HL-60 (cell line): ENCODE measurements at regions not wholly inside any gene's neighbourhood (a gene's known extent, or its start where the extent isn't known, plus 50 kb on each side); places are given as distances from the start of the nearest gene placed in this dataset.

Experiments used
- DNase-seq, 2 experiments: peaks; one replicate each; pipeline ENCODE4 v3.0.0-alpha.2; 2010 to 2020; ENCODE audit warnings: low read depth in 1 of 2, low spot score in 1 of 2
- H3K27ac ChIP-seq: fragments of 250-450 bp; sonication (Bioruptor Pico); replicated peaks from 2 replicates; pipeline ENCODE4 v1.5.1; 2020; ENCODE audit warnings: mild to moderate bottlenecking, moderate library complexity
- H3K27me3 ChIP-seq: fragments of 250-450 bp; sonication (Bioruptor Pico); 2 replicates; pipeline ENCODE4 v1.5.1; 2021; ENCODE audit warnings: mild to moderate bottlenecking, moderate library complexity; ENCODE audit not compliant: insufficient read depth, poor library complexity, severe bottlenecking
- H3K4me3 ChIP-seq: replicated peaks from 2 replicates; pipeline ENCODE4 v1.5.1; 2011; ENCODE audit warnings: mild to moderate bottlenecking, control low read depth, low read length; ENCODE audit not compliant: insufficient read depth
- CTCF ChIP-seq: IDR thresholded peaks from one replicate; pipeline ENCODE4 v1.5.1; 2011; ENCODE audit warnings: low read length, control low read depth, inconsistent platforms; ENCODE audit not compliant: insufficient read depth
- GABPA ChIP-seq: IDR thresholded peaks from 2 replicates; pipeline ENCODE4 v1.6.1; 2012; ENCODE audit warnings: low read depth
- POLR2AphosphoS5 ChIP-seq: IDR thresholded peaks from 2 replicates; pipeline ENCODE4 v1.6.1; 2012; ENCODE audit warnings: low read depth
- SPI1 ChIP-seq: IDR thresholded peaks from 2 replicates; pipeline ENCODE4 v1.6.1; 2012; ENCODE audit warnings: low read depth, mild to moderate bottlenecking, borderline replicate concordance
- TF ChIP-seq, protein P1 (sequence below): IDR thresholded peaks from 2 replicates; pipeline ENCODE4 v1.6.1; 2012; ENCODE audit warnings: low read depth; ENCODE audit not compliant: insufficient replicate concordance

GRCh38 chr22:34997633-34998299 is 68.2 kb upstream of the ISX start:
- DNase-seq: no peak
- no peak overlapping the region for H3K4me3 ChIP-seq
- TF ChIP-seq GABPA: no peak
- TF ChIP-seq, protein P1, sequence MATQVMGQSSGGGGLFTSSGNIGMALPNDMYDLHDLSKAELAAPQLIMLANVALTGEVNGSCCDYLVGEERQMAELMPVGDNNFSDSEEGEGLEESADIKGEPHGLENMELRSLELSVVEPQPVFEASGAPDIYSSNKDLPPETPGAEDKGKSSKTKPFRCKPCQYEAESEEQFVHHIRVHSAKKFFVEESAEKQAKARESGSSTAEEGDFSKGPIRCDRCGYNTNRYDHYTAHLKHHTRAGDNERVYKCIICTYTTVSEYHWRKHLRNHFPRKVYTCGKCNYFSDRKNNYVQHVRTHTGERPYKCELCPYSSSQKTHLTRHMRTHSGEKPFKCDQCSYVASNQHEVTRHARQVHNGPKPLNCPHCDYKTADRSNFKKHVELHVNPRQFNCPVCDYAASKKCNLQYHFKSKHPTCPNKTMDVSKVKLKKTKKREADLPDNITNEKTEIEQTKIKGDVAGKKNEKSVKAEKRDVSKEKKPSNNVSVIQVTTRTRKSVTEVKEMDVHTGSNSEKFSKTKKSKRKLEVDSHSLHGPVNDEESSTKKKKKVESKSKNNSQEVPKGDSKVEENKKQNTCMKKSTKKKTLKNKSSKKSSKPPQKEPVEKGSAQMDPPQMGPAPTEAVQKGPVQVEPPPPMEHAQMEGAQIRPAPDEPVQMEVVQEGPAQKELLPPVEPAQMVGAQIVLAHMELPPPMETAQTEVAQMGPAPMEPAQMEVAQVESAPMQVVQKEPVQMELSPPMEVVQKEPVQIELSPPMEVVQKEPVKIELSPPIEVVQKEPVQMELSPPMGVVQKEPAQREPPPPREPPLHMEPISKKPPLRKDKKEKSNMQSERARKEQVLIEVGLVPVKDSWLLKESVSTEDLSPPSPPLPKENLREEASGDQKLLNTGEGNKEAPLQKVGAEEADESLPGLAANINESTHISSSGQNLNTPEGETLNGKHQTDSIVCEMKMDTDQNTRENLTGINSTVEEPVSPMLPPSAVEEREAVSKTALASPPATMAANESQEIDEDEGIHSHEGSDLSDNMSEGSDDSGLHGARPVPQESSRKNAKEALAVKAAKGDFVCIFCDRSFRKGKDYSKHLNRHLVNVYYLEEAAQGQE: no peak
- TF ChIP-seq POLR2AphosphoS5: no peak
- TF ChIP-seq CTCF: no peak
- TF ChIP-seq SPI1: no peak
- no peaks in the 10 kb centered on the region for H3K27me3 ChIP-seq
- H3K27ac ChIP-seq: no peak overlapping the region

- H3K27me3 ChIP-seq: no peaks in the 10 kb centered on the region
- no peak overlapping the region for H3K4me3 ChIP-seq
- TF ChIP-seq, protein P1: no peak
- no peak for TF ChIP-seq CTCF
- no peak for TF ChIP-seq SPI1
- no peak for TF ChIP-seq GABPA
- no peak for TF ChIP-seq POLR2AphosphoS5
- no peak for DNase-seq
- H3K27ac ChIP-seq: no peak overlapping the region
Measured at GRCh38 chr22:34998921-34999320, 67.0 kb upstream of the ISX start.

DNA sequence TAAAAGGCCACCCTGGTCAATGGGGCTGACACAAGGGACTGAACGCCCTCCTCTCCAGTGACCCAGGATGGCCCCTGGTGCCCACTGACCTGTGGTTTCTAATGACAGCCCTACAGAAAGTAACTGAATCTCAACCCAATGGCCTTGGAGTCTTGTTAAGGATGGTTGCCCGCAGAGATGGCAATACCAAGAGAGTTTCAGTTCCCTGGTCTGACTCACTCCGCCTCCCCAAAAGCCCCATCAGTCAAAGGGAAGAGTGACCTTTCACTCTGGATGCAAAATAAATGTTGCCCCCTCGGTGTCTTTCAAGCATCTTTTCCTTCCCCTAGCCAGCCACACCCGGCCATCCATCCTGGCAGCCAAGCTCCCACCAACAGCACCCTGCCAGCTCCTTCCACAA is 57.7 kb upstream of the ISX start:
- Histone ChIP-seq H3K27me3 (no peaks in the 10 kb centered on the region), H3K27ac (no peak overlapping the region), H3K4me3 (no peak overlapping the region)
- TF ChIP-seq GABPA (no peak), SPI1 (no peak), POLR2AphosphoS5 (no peak), CTCF (no peak)
- TF ChIP-seq, protein P1: no peak
- no peak for DNase-seq
